H54 (cell line): ENCODE measurements at regions not wholly inside any gene's neighbourhood (a gene's known extent, or its start where the extent isn't known, plus 50 kb on each side); places are given as distances from the start of the nearest gene placed in this dataset.

Experiments
- DNase-seq: peaks from one replicate; pipeline ENCODE4 v3.0.0; 2011; ENCODE audit warnings: low spot score, mixed read lengths; ENCODE audit not compliant: insufficient read length
- FAIRE-seq: peaks from 3 replicates; lab custom pipeline; 2011; peaks lifted over from hg19 to GRCh38; lab: Jason Lieb, UNC
- POLR2A ChIP-seq: IDR thresholded peaks from 2 replicates; pipeline ENCODE4 v1.6.1; 2011; ENCODE audit warnings: low read depth, mild to moderate bottlenecking, low read length

- TF ChIP-seq POLR2A: no peak
- FAIRE-seq: no peak
- DNase-seq: no peak
These were observed 118.0 kb upstream of the PRICKLE1 start for GRCh38 chr12:42707312-42708226.

DNA sequence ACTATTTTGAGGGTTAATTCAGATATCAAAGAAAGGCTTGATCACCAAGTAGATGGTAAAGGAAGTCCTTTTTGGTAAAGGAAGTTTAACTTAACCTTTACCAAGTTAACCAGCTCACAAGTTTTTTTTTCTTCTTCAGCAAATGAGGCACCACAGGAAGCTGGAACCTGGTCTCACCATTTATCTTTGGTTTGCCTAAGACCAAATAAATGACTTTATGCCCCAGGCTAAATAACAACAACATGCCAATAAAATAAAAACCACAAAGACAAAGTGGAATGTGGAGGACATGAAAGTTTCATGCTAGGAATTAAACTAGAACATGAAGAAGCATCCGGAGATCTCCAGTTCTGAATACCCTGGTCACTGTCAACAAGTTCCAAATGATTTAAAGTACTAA is 116.8 kb upstream of the PRICKLE1 start:
- DNase-seq (no peak), FAIRE-seq (no peak)
- no peak for TF ChIP-seq POLR2A

DNA sequence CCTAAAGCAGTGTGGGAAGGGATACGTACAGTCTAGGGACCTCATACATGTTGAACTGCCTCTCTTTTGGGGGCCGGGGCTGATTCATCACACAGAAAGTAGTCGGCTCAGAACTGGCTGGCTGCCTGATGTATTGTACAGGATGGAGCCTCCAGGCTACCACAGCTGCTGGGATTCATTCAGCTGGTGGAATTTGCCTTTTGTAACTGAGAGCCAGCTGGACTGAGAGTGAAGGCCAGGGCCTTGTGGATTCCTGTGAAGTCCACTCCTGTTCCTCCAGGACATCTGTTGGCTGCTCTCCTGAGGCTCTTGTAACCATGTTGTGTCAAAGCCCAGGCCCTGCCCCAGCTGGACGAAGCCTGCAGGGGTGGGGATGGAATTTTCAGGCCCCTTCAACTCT is 116.3 kb upstream of the PRICKLE1 start:
- no peak for TF ChIP-seq POLR2A
- FAIRE-seq (peak; percentile 94), DNase-seq (peak; percentile 9)

- TF ChIP-seq POLR2A: no peak
- DNase-seq: no peak
- no peak for FAIRE-seq
These were observed 115.4 kb upstream of the PRICKLE1 start for GRCh38 chr12:42704810-42705401.

GRCh38 chr12:42704340-42704739 is 114.8 kb upstream of the PRICKLE1 start:
- DNase-seq: no peak
- TF ChIP-seq POLR2A: no peak
- peak; percentile 65 for FAIRE-seq

GRCh38 chr12:42701084-42701483 is 111.5 kb upstream of the PRICKLE1 start:
- FAIRE-seq (no peak), DNase-seq (no peak)
- TF ChIP-seq POLR2A: no peak

GRCh38 chr12:42698213-42698612 is 108.7 kb upstream of the PRICKLE1 start:
- FAIRE-seq: no peak
- TF ChIP-seq POLR2A: no peak
- DNase-seq: no peak

DNA sequence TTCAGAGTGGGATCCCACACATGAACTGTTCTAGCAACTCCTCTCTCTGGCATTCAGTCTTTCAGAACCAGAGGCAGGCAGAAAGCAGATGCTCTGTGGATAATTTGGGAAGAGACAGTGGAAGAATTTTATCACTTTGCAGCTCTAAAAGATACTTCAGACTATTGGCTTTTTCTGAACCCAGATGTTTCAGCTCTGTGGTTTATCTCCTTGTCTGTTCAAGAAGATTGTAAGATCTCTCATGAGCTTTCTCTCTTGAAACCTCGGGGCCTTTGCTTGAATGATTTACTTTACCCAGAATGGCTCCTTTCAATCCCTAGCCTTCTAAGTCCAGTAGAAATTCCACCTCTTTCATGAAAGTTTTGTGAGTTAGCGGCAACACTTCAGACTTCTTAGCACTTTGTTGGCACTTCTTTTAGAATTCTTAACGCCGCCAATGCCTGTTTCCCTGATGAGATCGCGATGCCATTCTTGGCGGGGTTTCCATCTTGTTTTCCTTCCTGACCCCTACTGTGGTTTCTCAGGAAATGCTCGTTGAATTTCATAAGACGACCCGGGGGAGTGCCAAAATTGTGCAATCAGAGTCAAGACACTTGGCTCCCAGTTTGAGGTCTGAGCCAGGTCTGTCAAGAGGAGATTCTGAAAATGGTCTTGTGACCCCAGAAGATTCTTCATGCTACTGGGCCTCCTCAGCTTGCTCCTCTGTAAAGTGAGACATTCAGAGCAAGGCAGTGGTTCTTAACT is 107.0 kb upstream of the PRICKLE1 start:
- FAIRE-seq (no peak), DNase-seq (no peak)
- no peak for TF ChIP-seq POLR2A

DNA sequence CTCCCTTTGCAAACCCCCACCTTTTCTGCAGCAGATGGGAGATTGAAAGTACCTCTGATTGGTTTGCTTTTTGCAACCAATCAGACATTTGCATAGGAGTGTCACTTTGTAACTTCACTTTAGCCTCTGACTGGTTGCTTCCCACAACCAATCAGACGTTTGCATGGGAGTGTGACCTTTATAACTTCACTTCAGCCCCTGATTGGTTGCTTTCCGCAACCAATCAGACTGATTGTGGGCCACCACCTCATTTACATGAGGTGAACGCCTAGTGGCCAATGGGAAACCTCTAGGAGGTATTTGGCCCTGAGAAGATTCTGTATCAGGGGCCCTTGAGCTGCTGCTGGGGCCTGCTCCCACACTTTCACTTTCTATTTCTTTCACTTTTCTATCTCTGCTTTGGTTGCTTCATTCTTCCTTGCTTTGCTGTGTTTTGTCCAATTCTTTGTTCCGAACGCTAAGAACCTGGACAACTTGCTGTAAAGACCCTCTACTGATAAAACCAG is 106.0 kb upstream of the PRICKLE1 start:
- no peak for FAIRE-seq
- DNase-seq: no peak
- TF ChIP-seq POLR2A: no peak

DNA sequence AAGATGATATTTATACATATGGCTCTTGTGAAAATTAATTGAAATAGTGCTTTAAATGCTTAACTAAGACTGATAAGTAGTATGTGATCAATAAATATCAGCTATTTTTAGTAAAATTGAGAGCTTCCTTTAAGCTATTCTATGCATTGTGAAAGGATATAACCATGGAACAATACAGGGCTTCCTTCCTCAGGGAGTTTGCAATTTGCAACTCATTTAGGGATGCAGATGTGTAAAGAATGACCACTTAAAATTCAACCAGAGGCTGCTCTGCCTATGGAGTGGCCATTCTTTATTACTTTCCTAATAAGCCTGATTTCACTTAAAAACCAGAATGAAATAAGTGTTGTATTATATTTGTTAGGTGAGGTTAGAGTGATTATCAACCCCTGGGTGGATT is 103.2 kb upstream of the PRICKLE1 start:
- TF ChIP-seq POLR2A: no peak
- DNase-seq: no peak
- FAIRE-seq: peak; percentile 6

GRCh38 chr12:42691991-42692557 is 102.5 kb upstream of the PRICKLE1 start:
- peak; percentile 19 for DNase-seq
- FAIRE-seq: peak; percentile 100
- no peak for TF ChIP-seq POLR2A

DNA sequence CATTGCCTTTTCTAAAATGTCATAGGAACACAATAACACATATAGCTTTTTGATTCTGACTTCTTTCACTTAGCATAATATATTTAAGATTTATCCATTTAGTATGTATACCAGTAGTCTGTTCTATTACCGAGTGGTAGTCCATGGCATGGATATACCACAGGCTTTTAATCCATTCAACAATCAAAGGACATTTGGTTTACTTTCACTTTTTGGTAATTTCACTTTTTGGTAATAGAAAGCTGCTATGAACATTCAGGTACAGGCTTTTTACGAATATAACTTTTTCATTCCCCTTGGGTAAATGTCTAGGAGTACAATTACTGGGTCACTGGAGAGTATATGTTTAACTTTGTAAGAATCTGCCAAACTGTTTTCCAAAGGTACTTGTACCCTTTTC is 100.7 kb upstream of the PRICKLE1 start:
- no peak for FAIRE-seq
- TF ChIP-seq POLR2A: no peak
- no peak for DNase-seq

DNA sequence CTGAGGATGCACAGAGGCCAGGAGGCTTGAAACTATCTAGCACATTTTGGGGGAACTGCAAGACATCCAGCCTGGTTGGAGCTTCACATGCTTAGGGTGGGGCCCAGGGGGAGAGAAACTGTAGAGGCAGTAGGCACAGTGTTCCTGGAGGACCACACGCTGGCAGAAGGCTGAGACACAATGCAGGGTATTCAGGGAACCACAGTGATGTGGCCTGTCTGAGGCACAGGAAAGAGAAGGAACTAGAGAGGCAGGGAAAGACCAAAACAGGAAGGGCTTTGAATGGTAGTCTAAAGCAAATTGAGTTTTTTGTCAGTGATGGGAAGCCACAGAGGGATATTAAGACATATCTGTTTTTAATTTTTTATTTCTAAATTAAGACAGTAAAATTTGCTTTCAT is 100.2 kb upstream of the PRICKLE1 start:
- DNase-seq (no peak), FAIRE-seq (no peak)
- TF ChIP-seq POLR2A: no peak
